Gastrocnemius medialis (tissue), 4 donors: ENCODE measurements at regions not wholly inside any gene's neighbourhood (a gene's known extent, or its start where the extent isn't known, plus 50 kb on each side); places are given as distances from the start of the nearest gene placed in this dataset.

ENCODE experiments used
- ATAC-seq, 2 donors: fragments of 150-250 bp; one replicate each; pipeline ENCODE4 v1.9.1; 2016
- DNase-seq, 2 donors: peaks; one replicate each; pipeline ENCODE4 v3.0.0-alpha.2; 2019
- H3K27ac ChIP-seq, 4 donors: fragments of 200-600 bp; sonication (generic); 1 replicate in 1 of 4; 2 replicates in 3 of 4; pipeline ENCODE4 v1.5.1; 2016 to 2018; ENCODE audit warnings: mild to moderate bottlenecking in 2 of 4, moderate library complexity in 1 of 4
- H3K27me3 ChIP-seq, 3 donors: fragments of 200-600 bp; sonication (generic) in 2 of 3; 1 replicate in 1 of 3; 2 replicates in 2 of 3; pipeline versions ENCODE4 v1.5.1 to v1.6.0; 2016 to 2019; ENCODE audit warnings: mild to moderate bottlenecking in 1 of 3, moderate library complexity in 1 of 3
- H3K36me3 ChIP-seq, 2 donors: fragments of 200-600 bp; sonication (generic) in 1 of 2; one replicate each; pipeline ENCODE4 v1.5.1; 2017 to 2018
- H3K4me1 ChIP-seq, 2 donors: fragments of 200-600 bp; sonication (generic) in 1 of 2; one replicate each; pipeline ENCODE4 v1.5.1; 2016 to 2017; ENCODE audit warnings: mild to moderate bottlenecking in 2 of 2
- H3K4me3 ChIP-seq, 4 donors: fragments of 200-600 bp; sonication (generic) in 3 of 4; 1 replicate in 1 of 4; 2 replicates in 3 of 4; pipeline ENCODE4 v1.5.1; 2016 to 2019; ENCODE audit warnings: mild to moderate bottlenecking in 2 of 4
- H3K9me3 ChIP-seq, 3 donors: fragments of 200-600 bp; sonication (generic) in 2 of 3; 1 replicate in 1 of 3; 2 replicates in 2 of 3; pipeline ENCODE4 v1.5.1; 2016 to 2019
- POLR2A ChIP-seq, 2 donors: fragments of 450-650 bp; IDR thresholded peaks; one replicate each; pipeline ENCODE4 v1.6.1; 2017; ENCODE audit warnings: antibody characterized with exemption in 2 of 2, mild to moderate bottlenecking in 2 of 2, moderate library complexity in 2 of 2
- in situ Hi-C, 4 donors: fragments of 200-750 bp; cut with MboI; loops; one replicate each; pipeline versions ENCODE4 v1.15.0 to v1.8.0; 2017; ENCODE audit warnings: low sequenced_read_pairs in 4 of 4
- intact Hi-C: fragments of 100-400 bp; cut with DNase I; formaldehyde crosslinking; loops from one replicate; pipeline ENCODE4 v1.15.1; 2023; ENCODE audit warnings: low total_unique reads
- TF ChIP-seq, protein P1 (sequence below), 5 experiments: fragments of 450-650 bp in 3 of 5; fragments of 200-600 bp in 2 of 5; sonication (generic) in 2 of 5; IDR thresholded peaks in 4 of 5; conservative IDR thresholded peaks in 1 of 5; 1 replicate in 4 of 5; 2 replicates in 1 of 5; pipeline ENCODE4 v1.5.1; 2016 to 2019; ENCODE audit warnings: antibody characterized with exemption in 5 of 5, mild to moderate bottlenecking in 3 of 5, moderate library complexity in 3 of 5

DNA sequence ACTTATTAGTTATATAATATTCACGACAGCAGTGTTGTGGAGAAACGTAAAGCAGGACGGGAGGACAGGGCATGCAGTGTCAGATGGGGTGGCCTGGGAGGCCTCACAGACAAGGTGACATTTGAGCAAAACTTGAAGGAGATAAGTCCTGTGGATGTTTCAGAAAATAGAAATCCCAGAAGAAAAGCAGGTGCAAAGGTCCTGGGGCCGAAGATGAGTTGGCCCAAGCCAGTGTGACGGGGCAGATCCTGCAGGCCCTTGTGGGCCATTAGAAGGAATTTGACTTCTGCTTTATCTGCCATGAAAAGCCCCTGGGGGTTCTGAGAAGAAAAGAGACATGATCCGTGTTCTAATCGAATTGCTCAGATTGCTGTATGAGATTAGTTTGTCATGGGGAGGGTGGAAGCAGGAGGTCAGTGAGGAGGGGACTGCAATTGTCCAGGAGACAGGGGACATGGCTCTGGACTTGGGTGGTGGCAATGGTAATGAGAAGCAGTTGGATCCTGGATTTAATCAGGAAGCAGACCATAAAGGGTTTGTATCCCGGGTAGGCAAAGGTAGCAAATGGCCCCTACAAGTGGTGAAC, 437.4 kb upstream of the SULF2 start:
- Histone ChIP-seq H3K9me3 (no peaks in the 10 kb centered on the region), H3K36me3 (no peaks in the 10 kb centered on the region), H3K4me3 (no peak overlapping the region), H3K27me3 (no peaks in the 10 kb centered on the region), H3K27ac (no peak overlapping the region), H3K4me1 (no peaks in the 10 kb centered on the region)
- DNase-seq = no peak
- in situ Hi-C loops (loop anchor here in 1 of 4 donors (25.0 kb wide), 1 partner anchor 90 kb away; no protein-coding TSS in a partner anchor), intact Hi-C loops (no loop called here)
- no peak for ATAC-seq
- TF ChIP-seq POLR2A (IDR thresholded peaks at IDR 0.05) = no peak
- TF ChIP-seq, protein P1, sequence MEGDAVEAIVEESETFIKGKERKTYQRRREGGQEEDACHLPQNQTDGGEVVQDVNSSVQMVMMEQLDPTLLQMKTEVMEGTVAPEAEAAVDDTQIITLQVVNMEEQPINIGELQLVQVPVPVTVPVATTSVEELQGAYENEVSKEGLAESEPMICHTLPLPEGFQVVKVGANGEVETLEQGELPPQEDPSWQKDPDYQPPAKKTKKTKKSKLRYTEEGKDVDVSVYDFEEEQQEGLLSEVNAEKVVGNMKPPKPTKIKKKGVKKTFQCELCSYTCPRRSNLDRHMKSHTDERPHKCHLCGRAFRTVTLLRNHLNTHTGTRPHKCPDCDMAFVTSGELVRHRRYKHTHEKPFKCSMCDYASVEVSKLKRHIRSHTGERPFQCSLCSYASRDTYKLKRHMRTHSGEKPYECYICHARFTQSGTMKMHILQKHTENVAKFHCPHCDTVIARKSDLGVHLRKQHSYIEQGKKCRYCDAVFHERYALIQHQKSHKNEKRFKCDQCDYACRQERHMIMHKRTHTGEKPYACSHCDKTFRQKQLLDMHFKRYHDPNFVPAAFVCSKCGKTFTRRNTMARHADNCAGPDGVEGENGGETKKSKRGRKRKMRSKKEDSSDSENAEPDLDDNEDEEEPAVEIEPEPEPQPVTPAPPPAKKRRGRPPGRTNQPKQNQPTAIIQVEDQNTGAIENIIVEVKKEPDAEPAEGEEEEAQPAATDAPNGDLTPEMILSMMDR (IDR thresholded peaks at IDR 0.05 in 4 of 5, conservative IDR thresholded peaks at IDR 0.05 in 1 of 5) = no peak

DNA sequence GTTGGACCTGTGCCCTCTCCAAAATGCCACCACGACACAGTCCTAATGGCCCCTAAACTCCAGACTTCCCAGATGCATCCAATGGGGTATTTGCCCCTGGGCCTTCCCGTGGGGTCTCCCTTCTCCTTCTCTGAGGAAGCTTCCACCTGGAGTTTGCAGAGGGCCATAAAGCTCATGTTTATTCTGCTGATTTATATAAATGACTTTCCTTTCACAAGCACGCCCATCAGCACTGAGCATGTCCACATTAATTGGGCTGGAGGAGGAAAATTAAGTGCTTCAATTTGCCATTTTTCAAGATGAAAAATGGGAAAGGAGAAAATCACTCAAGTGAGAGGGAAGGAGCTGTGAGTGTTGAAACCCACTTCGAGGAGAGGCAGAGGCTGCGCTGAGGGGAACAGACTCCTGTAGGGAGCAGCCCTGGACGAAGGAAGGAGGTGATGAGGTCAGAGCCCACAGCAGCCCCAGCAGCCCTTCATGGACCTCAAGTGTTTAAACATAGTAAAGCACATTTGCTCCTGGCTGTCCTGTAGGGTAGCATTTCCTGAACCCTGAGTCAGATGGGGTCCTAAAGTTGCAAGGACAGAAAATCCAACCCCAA, 434.9 kb upstream of the SULF2 start:
- in situ Hi-C loops = loop anchor here in 1 of 4 donors (25.0 kb wide), 1 partner anchor 92 kb away; no protein-coding TSS in a partner anchor

DNA sequence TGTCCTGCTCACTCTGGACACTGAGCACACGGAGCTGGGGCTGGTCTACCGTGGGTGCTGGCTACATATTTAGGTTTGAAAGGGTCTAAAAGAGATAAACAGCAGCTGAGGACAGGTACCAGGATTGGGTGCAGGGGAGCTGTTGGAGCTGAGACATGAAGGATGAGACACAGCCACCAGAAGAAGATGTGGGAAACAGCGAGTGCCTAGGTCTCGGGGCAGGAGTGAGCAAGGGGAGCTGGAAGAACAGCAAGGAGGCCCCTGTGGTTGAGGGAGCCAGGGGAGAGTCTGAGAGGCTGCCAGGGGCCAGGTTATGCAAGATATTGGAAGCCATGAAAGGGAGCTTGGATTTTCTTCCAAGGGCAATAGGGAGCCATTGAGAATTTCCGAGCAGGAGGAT, 434.0 kb upstream of the SULF2 start:
- Histone ChIP-seq H3K9me3 (no peaks in the 10 kb centered on the region), H3K4me1 (no peaks in the 10 kb centered on the region), H3K4me3 (no peak overlapping the region), H3K36me3 (no peaks in the 10 kb centered on the region), H3K27ac (no peak overlapping the region), H3K27me3 (no peaks in the 10 kb centered on the region)
- intact Hi-C loops = no loop called here
- TF ChIP-seq, protein P1 (IDR thresholded peaks at IDR 0.05 in 4 of 5, conservative IDR thresholded peaks at IDR 0.05 in 1 of 5) = no peak
- no peak for DNase-seq
- in situ Hi-C loops = loop anchor here in 1 of 4 donors (25.0 kb wide), 1 partner anchor 93 kb away; no protein-coding TSS in a partner anchor
- ATAC-seq = no peak

More for the DNA sequence above, 434.9 kb upstream of the SULF2 start:
- no peaks in the 10 kb centered on the region for H3K27me3 ChIP-seq
- ATAC-seq (no peak), DNase-seq (no peak)
- no peak overlapping the region for H3K27ac ChIP-seq
- H3K4me3 ChIP-seq = no peak overlapping the region
- H3K36me3 ChIP-seq = no peaks in the 10 kb centered on the region
- TF ChIP-seq, protein P1 (IDR thresholded peaks at IDR 0.05 in 4 of 5, conservative IDR thresholded peaks at IDR 0.05 in 1 of 5) = no peak
- TF ChIP-seq POLR2A (IDR thresholded peaks at IDR 0.05) = no peak
- no peaks in the 10 kb centered on the region for H3K4me1 ChIP-seq
- no peaks in the 10 kb centered on the region for H3K9me3 ChIP-seq
- intact Hi-C loops = no loop called here

DNA sequence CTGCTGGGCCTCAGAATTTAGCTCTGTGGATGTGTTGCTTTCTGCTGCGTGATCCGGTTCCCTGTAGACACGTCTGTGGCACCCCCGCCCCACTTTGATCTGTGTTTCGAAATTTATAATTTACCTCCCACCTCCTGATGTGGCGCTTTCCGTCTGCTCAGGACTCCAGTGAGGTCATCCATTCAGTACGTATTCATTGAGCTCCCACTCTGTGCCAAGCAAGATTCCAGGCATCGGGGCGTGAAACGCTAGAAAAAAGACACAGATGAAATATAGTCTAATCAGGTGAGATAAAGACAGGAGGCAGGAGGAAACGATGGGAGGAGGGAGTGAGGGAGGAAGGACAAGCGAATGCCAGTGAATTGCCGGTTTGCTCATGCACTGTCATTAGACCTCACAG, 431.9 kb upstream of the SULF2 start:
- H3K36me3 ChIP-seq = no peaks in the 10 kb centered on the region
- intact Hi-C loops (no loop called here), in situ Hi-C loops (loop anchor here in 1 of 4 donors (25.0 kb wide), 1 partner anchor 95 kb away; no protein-coding TSS in a partner anchor)
- H3K4me1 ChIP-seq = no peaks in the 10 kb centered on the region
- no peaks in the 10 kb centered on the region for H3K9me3 ChIP-seq
- H3K27ac ChIP-seq = no peak overlapping the region
- H3K4me3 ChIP-seq = no peak overlapping the region
- no peak for ATAC-seq
- no peaks in the 10 kb centered on the region for H3K27me3 ChIP-seq
- TF ChIP-seq, protein P1 (IDR thresholded peaks at IDR 0.05 in 4 of 5, conservative IDR thresholded peaks at IDR 0.05 in 1 of 5) = no peak
- TF ChIP-seq POLR2A (IDR thresholded peaks at IDR 0.05) = no peak
- DNase-seq = no peak
